HT-29 (cell line): ENCODE measurements at regions not wholly inside any gene's neighbourhood (a gene's known extent, or its start where the extent isn't known, plus 50 kb on each side); places are given as distances from the start of the nearest gene placed in this dataset.

Experiments used
- DNase-seq: peaks from one replicate; pipeline ENCODE4 v3.0.0-alpha.2; 2015; ENCODE audit warnings: low spot score

DNA sequence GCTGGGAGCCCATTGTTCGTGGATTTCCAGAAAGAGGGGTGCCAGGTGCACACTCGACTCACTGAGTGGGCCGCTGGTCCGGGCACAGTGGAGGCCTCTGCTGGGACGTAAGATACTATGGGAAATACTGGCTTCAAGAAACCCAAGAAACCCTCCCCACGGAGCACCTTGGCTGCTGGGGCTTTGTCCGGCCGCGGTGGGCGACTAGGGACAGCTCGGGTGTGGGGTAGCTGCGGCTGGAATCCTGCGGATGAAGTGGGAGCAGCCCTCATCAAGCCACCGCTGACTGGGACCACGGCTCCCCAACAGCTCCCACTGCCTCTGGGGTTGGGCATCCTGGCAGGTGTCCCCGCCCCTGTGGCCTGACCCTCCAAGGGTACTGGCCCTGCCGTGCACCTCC, 69.5 kb upstream of the GATA5 start:
- no peak for DNase-seq

DNA sequence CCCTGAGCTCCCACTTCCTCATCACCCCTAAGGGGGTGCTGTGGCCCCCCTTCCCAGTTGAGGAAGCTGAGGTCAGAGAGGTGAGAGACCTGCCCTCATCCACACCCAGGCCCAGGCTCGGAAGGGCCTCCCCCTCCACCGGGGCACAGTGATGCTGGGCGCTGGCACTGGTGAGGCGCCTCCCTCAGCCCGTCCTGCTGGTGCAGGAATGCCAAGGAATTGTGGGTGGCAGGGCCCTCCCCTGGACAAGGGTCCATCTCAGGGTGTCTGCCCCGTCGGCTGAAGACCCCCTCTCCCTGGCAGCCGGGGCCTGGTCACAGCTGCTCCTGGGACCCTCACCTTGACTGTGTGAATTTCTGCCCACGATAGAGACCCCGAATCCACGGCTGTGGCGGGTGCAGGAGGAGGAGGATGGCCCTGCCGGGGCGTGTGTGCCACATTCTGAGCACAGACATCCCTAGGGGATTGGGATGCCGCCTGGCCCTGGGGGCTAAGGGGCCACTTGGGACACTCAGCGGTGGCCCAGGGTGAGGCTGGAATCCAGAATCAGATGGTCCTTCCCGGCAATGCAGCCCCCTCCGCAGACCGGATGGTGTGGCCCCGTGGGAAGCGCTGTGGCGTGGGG, 70.2 kb upstream of the GATA5 start:
- no peak for DNase-seq

DNA sequence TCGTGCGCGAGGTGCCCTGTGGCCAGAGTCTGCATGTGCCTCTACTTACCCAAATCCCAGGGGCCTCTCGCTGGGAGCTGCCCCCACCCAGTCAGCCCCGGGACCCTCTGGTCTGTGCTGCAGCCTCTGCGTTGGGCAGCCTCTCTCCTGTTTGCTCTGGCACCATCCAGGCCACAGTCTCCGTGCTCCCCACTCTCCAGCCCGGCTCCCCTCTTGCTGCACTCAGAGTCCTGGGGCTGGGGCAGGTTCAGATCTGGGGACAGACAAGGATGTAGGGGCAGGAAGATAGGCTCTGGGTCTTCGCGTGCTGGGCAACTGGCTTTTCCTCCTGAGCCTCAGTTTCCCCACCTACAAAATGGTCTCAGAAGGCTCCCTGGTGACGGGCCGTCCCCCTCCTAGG, 70.8 kb upstream of the GATA5 start:
- DNase-seq: no peak

DNA sequence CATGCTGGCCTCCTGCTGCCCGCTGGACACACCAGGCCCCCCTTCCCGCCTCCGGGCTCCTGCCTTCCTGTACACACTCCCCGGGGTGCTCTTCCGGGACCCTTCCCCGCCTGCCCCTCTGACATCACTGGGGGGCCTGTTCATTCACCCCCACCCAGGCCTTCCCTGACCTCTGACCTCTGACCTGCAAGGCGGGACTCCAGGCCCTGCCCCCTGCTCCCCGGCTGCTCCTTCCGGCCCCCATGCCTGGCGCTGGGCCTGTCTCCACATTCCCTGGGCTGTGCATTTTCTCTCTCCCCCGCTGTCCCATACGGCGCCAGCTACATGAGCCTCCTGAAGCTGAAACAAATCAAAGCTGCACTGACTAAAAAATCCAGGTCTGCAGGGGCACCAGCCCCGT, 71.6 kb upstream of the GATA5 start:
- no peak for DNase-seq

GRCh38 chr20:62548471-62548870, 72.7 kb upstream of the GATA5 start:
- DNase-seq: no peak

DNA sequence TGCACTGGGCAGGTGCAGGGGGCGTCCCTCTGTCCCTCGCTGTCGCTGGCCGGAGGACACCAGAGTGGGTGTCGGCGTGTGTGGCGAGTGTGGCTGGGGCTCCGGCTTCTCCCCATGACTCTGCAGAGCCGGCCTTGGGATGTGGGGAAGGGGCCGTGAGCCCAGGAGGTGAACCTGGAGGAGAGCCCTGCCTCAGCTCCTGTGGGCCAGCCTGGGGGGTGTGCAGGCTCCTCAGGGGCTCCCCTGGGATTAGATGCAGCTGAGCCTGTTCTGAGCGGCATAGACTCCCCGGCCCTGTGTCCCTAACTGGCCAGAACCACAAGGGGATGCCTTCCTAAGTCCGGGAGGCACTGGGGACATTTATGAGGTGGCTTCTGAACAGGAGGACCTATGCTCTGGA, 73.2 kb upstream of the GATA5 start:
- DNase-seq: no peak

GRCh38 chr20:62549499-62550086, 73.8 kb upstream of the GATA5 start:
- DNase-seq: no peak

- no peak for DNase-seq
Measured at GRCh38 chr20:62550087-62550632, 74.4 kb upstream of the GATA5 start.

- no peak for DNase-seq
Measured at GRCh38 chr20:62551407-62552323, 75.9 kb upstream of the GATA5 start.

DNA sequence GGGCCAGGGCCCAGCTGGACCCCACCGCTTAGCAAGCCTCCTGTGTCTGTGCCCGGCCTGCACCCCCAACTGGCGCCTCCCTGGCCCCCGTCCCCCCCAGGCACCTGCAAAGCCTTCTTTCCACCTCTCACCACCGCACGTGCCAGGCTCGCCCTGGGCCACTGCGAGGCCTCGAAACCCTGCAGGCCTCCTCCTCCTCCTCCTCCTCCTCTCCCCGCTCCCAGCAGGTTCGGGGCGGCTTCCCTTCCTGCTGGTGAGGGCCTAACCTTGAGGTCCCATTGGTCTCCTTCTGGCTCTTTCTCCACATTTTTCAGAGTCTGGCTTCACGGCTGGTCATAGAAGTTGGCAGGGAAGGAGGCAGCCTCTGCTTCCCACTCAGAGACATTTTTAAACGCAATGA, 76.8 kb upstream of the GATA5 start:
- no peak for DNase-seq

DNA sequence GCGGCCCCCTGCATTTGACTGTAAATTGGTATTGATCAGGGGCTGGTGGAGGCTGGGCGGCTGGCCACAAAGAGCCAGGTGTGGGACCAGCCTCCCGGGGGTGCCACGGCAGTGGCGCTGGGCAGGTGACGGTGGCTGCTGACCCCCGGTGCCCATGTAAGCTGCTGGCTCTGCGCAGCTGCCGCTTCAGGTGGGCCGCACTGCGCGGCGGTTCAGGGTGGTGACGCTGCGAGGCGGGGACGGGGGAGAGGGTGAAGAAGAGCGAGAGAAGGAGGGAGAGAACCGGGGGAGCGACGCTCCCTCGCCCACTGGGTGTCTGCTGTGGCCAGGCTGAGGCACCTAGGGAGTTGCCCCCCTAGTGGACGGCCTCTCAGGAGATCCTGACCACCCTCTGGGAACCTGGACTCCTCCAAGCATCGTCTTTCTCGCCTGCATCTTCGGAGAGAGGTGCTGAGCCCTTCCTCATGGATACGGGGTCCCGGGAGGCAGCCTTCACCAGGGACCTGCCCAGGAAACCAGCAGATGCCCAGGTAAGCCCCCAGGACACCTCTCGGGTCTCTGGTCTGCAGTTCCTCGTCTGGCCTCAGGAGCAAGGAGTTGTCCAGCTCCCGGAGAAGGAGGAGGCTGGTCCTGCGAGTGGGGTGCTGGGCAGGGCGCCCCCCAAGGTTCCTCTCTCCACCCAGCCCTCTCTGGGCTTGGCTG, 77.5 kb upstream of the GATA5 start:
- no peak for DNase-seq

- no peak for DNase-seq
Measured at GRCh38 chr20:62553838-62554161, 78.0 kb upstream of the GATA5 start.

GRCh38 chr20:62554214-62554897, 78.6 kb upstream of the GATA5 start:
- DNase-seq: no peak

- no peak for DNase-seq
Measured at GRCh38 chr20:62554898-62555641, 79.3 kb upstream of the GATA5 start.

GRCh38 chr20:62555642-62556420, 80.0 kb upstream of the GATA5 start:
- no peak for DNase-seq

DNA sequence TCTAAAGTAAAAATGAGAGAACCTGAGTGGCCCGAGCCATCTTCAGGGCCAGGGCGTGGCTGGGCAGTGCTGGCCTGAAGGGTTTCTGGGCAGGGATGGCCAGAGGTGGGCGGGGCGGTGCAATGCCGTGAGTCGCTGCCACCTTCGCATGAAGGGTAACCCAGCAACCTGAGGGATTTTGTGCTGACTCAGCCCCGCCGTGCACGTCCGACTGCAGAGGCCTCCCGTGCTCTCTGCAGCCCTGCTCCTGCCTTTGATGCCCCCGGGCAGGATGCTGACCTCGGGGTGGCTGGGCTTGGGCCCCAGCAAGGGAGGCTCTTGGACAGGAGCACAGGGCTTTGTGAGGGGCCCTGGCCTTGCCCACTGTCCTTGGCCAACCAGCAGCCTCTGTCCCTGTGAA, 81.7 kb upstream of the GATA5 start:
- DNase-seq: peak; percentile 25

DNA sequence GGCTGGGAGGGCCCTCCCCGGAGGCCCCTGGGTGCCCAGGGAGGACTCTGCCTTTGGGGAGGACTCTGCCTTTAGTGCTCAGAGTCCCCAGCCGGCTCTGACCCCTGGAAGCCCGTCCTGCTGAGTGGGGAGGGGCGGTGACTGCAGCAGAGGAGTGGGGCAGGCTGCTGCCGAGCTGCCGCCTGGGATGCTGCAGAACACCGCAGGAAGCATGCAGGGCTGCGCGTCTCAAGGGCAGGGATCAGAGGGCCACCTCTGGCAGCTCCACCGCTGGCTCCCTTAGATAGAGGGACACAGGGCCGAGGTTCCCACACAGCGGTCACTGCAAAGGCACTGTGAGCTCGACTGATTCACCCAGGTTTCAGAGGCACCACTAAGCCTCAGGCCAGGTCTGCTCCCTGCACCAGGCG, 82.2 kb upstream of the GATA5 start:
- no peak for DNase-seq

GRCh38 chr20:62558779-62559178, 83.0 kb upstream of the GATA5 start:
- DNase-seq: no peak

GRCh38 chr20:62560162-62560561, 82.1 kb upstream of the SLCO4A1 start:
- DNase-seq: no peak

DNA sequence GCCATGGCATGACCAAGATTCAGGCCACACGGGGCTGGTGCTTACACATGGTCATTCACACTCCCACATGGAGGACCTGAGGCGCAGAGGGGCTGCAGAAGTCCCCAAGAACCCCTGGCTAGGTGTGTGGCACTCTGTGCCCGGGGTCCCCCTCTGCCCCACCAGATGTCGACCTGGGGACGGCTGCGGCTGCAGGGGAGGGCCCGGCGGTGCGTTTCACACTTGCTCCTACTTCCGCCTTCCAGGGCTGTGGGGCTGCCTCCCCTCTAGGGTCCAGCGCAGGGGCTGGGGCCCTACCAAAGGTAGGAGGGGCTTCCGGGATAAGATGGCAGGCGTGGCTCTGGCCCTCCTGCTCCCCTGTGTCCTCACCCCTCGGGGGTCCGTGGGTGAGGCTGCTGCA, 81.1 kb upstream of the SLCO4A1 start:
- no peak for DNase-seq
